ENCODE measurements at regions not wholly inside any gene's neighbourhood (a gene's known extent, or its start where the extent isn't known, plus 50 kb on each side); places are given as distances from the start of the nearest gene placed in this dataset.
A peak's percentile ranks its signal among the peaks of the same experiment; 100 is the strongest.

DNA sequence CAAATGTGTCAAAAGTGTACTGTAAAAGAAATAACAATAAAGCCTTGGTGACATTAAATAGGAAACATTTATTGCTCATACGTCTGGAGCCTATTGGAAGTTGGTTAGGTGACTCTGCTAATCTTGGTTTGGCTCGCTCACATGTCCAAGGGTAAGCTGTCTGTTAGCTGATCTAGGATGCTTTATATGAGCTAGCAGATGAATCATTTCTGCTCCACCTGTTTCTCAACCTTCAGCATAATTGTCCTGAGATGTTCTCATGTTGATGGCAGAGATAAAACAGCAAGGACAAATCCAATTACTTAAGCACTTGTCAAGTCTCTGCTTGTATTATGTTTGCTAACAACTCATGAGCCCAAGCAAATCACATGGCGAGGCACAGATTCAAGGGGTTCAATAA, 56.0 kb upstream of the CD53 start:
- DNase-seq, result no peak

DNA sequence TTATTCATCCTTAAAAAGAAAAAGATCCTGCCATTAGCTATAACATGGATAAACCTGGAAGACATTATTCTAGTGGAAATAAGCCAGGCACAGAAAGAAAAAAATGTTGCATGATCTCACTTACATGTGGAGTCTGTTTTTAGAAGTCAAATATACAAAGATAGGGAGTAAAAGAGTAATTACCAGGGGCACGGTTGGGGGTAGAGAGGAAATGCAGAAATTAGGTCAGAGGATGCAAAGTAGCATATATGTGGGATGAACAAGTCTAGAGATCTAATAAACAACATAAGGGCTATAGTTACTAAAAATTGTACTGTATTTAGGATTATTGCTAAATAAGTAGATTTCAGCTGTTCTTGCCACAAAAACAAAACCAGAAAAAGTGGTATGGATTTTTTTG, 61.4 kb upstream of the CD53 start:
- no peak for DNase-seq

DNA sequence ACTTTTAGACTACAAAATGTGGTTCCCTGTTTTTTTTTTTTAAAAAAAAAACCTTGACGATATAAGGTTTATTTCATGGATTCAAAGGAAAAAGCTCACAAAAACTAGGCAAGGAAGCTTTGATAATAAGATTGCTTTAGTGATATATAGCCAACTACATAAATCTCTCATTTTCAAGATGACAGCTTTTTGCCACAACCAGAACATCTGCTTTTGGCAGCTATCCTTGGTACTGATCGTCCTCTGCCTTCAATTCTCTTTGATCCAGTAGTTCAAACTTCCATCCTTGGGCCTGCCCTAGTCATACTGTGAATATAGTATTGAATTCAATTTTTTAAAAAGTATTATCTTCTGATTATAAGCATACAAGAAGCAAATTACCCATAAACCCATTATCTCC, 72.9 kb upstream of the CD53 start:
- no peak for DNase-seq

DNA sequence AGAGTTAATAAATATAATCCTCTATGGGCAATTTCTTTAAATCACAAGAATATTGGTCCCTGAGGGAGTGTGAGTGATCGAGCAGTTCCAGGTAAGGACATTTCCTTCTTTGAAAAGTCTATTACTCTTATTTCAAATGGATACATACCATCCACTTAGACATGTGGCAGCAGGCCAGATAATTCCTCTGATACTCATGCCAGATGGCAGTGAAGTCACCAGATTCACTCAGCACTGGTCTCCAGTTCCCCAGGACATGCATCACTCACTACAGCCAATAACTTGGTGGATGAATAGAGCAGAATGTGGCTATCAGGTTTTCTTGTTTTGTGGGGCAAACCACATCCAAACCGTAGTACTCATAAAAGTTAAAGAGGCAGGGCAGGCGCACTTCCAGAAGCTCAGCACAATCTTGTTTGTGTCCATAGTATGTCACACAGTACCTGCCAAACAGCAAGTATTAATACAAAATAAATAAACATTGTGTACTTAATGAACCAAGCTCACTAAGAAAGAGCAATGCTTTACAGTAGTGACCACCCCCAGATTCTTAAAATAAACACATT, 74.2 kb upstream of the CD53 start:
- peak; percentile 32 to 43 for DNase-seq

DNA sequence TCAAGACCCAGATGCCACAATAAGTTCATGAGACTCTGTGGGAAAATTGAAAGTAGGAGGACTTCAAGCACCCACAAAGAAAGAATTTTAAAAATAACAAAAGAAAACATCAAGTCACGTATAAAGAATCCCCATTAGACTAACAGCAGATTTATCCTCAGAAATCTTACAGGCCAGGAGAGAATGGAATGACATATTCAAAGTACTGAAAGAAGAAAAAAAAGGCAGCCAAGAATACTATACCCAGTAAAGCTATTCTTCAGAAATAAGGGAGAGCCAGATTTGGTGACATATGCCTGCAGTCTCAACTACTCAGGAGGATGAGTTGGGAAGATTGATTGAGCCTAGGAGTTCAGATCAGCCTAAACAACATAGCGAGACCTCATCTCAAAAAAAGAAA, 84.3 kb upstream of the CD53 start:
- no peak for DNase-seq

DNA sequence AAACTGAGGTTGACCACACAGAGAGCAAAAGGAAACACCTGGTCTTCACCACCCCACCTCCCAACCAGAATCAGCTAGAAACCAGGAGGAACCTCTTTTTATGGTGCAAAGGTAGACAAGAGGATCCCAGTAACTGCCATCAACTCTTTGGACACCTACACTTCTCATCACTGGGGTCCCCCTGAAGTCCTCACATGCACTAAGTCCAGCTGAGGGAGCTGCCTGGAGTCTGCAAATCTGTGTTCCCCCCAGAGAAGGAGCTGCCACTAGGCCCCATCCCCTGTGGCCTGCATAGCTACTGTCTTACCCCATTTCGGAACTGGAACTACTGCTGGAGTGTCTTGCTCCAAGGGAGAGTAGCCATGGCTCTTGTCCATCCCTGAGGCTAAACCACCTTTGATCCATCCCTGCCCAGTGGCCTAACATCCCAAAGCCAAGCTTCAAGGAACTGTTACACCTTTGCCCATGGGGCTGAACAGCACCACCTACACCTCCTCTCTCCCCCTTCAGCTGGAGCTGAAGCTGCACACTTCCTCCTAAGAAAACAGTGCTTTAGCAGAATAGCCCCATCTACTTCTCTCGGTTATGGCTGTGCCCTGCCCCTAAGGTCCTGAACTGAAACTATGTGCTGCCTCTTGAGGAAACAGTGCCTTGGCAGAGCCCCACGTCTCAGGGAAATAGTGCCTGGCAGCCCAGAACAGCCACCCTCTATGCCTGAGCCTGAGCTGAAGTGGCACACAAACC, 85.4 kb upstream of the CD53 start:
- no peak for DNase-seq

DNA sequence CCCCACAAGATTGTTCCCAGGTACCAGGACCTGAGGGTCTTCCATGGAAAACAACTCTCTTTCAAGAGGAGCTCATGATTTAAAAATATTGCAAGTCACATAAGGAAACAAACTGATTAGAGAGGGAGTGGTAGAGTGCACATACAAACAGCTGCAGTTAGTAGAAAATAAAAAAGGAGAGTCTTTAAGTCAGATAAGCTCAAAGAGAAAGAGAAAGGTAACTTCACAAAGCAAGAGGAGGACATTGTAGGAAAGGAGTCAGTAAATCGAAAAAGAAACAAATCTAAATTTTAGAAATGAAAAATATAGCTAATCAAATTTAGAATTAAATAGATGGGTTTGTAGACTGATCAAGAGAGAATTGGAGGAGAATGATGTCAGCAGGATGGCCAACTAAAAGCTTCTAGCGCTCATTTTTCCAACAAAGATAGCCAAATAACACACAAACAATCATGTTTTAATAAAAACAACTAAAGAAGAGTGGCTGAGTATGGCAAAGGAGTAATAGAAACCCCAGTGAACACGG, 86.1 kb upstream of the CD53 start:
- no peak for DNase-seq

DNA sequence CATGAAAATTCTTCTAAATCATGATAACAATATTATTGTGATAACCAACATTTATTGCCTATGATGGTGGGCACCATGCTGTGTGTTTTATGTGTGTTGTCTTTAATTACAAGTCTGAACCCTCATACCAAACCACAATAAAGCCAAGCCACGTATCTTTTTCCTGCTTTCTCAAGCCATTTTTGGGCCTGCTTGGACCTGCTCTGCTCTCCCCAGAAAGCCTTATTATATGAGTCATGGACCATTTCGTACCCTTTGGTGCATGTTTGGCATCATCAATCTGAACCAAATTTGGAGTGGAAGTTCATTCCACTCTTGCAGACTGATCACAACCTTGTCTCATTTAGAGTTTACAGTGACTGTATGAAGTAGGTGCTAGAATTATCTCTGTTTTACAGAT, 87.3 kb upstream of the CD53 start:
- DNase-seq, result no peak

DNA sequence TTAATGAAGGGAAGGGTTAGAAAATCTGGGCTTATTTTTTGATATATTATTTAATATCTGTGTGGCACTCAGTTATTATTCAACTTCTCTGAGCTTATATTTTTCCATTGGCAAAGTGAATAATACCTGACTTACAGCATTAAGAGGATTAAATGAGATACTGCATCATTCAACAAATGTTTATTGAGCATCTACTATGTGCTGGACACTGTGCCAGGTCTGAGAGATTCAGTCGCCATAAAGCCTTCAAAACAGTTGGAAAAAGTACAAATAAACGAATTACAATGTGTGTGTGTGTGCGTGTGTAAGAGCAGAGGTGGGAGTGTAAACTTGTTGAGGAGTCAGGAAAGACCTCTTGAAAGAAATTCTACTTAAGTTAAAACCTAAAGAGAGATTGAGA, 87.9 kb upstream of the CD53 start:
- no peak for DNase-seq

DNA sequence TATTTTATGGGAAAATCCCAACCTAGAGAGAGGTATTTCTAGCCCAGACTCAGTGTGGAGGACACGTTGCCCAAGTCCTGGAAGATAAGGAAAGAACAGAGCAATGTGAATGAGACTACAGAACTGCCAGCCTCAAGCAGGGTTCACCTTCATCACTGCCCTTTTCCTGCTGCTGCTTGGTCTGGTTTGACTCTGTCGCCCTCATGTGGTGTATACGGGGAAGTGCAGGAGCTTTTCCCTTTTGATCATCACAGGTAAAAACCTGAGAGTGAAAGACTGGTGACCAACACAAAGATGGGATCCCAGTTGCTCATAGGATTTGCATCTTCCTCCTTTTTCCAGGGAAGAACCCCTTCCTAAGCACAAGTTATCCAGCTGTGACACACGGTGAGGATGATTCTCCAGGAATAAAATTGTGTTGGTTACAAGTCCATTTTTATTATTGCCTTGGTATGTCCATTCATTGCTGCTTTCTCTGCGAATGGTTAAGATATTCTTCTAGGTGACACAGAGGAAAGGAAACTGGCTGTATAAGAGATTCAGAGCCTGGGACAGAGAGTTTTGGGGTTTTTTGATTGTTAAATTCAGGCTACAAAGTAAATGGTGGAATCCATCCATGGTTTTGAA, 89.5 kb upstream of the CD53 start:
- DNase-seq, result peak; percentile 45 to 58

DNA sequence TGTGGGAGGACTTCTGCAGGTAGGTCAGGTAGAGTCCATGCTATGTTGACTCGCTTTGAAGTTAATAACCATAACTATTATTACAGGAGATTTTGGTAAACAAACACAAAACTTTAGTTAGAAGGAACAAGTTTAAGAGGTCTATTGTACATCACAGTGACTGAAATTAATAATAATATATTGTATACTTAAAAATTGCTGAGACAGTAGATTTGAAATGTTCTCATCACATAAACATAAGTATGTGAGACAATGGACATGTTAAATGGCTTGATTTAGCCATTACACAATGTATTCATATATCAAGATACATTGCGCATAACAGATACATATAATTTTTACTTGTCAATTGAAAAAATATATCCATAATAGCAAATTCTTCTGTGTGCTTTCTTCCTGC, 91.4 kb upstream of the CD53 start:
- no peak for DNase-seq

DNA sequence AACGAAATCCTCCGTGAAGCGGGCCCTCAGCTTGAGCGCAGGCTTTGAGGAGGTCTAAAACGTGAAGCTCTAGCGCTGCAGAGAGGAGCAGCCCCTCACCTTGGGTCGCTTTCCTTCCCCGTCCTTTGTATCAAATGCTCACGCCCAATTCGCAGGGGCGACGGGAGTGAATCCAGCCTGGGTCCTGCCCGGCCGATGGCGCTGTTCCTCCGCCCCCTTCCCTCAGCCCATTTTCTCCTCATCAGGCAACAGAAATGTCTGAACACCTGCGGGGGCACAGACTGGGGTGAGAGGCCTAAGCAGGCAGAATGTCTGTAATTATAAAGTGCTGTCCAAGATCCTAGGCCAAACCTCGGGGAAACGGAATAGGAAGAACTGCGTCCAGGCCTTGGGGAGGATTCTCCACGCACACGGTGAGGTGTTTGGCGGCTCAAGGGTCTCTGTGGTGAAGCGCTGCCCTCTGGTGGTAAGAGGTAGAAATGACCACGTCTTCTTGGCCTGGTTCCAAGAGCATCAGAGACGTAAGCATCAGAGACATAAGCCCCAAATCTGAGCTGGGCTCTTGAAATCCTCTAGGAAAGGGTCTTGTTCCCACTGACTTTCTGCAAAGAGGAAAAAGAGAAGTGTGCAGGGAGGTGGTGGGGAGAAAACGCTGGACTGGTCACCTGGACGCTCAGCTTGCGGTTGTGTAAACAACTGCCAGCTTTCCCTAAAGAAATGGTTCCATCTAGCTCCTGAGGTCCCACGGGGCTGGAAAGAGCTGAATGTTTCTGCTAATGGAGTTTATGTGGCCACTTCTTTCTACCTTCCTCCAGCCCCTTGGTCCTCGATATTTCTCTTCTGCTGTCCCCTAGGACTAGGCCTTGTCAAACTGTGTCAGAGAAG, 92.1 kb upstream of the CD53 start:
- peak; percentile 49 to 54 for DNase-seq

DNA sequence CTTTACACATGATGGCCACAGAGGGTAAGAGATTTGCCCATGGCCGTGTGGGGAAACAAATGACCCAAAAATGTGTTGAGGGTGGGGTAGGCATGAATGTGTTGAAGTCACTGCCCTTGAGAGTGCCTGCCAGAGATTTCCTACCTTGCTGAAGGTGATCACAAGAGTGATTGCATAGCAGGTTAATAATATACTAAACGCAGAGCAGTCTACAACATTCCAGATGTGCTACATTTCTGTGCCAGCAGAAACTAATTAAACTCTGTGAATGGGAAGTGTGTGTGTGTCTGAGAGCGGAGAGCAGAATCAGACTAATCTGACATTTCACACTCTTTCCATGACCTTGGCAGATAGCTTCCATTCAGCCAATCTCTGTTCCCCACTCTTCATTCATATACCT, 93.3 kb upstream of the CD53 start:
- DNase-seq, result no peak

DNA sequence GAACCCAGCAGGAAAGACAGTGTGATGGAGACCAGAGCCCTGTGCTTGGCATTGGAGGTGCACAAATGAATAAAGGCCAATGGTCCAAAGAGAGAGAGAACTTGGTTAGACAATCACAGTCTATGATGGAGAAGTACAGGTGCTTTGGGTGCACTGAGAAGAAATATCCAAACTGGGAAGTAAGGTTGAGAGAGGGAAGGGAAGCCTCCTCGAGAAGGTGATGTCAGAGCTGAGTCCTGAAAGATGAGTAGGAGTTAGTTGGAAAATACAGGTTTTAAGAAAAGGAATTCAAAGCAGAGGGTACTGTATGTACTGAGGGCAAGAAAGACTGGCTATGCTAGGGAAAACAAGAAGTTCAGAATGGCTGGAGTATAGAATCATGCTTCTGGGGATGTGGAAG, 94.1 kb upstream of the CD53 start:
- DNase-seq, result no peak

DNA sequence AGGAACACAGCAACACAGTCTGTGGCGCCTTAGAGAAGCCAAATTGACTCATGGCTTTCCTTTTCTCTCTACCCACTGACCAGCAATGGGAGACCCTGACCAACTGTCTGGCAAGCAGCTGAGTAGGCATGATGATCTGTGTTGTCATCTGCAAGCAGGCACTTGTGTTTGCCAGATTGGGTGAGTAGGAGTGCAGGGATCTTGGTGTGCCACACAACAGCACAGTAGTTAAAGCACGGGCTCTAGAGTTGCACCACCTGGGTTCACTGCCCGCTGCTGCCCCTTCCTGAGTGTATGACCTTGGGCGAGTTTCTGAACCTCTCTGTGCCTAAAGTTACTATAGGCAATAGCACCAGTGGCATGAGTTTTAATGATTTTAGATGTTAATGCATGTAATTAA, 95.7 kb upstream of the CD53 start:
- no peak for DNase-seq

DNA sequence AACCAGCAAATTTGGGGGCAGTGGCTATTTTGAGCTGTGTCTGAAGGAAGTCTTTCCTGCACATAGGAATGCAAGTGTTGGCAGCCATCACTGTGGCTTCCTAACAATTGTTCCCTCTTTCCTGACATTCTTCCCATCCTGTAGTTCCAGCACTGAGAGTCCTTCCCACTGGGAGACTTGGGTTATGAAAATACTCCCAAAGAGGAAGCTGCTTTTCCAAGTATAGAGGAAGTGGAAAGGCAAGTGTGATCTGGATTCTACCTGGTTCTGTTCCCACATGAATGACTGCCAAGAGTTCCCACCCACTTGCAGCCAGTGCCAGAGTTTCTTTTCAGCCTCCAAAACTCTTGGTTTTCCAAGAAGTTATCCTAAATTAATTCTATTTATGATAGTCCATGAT, 98.5 kb upstream of the CD53 start:
- DNase-seq, result no peak

DNA sequence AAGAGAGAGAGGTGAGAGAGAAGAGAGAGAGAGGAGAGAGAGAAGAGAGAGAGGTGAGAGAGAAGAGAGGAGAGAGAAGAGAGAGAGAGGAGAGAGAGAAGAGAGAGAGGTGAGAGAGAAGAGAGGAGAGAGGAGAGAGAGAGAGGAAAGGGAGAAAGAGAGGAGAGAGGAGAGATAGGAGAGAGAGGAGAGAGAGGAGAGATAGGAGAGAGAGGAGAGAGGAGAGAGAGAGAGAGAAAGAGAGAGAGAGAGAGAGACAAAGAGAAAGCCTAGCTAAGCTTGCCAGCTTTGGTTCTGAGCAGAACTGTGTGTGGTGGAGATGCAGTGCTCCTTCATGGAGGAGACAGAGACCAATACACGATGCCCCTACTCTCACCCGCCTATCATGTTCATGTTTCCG, 99.1 kb upstream of the KCNA3 start:
- DNase-seq, result no peak

DNA sequence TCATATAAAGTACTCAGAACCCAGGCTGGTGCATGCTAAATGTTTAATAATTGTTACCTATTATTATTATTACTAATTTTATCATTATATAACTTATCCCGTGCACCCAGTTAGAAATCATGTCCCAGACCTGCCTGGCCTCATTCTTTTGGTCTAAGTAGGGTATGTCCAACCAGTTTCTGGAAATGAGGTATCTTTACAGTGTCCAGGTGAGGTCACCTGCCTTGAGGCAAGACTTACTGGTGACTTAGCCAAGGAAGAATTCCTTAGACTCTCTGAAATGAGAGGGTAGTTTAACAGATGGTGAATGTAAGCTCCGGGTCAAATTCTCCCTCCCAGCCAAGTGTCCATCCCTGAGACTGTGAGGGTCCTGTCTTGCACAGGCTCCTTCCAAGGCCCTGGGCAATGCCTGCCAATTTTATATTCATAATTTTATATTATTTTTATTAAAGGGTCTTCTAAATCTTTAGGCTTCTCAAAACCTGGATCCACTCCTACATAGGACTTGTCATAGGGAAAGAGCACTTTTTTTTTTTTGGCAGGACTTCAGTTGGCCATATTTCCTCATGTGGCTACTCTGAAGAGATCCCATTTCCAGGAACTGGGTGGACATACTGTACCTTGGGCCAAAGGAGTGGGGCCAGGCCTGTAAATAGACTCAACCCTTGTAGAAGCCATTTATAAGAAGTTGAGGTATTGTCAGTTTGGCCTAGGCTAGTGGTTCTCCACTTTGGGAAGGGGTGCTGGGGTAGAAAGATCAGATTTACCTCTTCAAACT, 96.7 kb upstream of the KCNA3 start:
- DNase-seq, result no peak

DNA sequence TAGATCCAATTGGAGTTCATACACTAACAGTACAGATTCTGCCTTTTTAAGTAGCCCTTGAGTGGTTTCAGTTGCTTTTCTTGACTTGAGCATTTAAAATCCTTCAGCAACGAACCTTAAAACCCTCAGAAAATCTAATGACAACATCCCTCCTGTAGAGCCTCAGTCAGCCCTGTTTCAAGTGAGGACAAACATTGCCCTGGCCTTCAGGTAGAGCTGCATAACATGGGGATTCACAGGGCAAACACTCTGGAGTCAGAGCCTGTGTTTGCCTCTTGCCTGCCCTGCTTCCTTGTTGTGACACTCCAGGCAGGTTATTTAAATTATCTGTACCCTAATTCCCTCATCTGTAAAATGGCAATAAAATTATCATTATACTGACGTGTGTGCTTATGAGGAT, 96.1 kb upstream of the KCNA3 start:
- no peak for DNase-seq

DNA sequence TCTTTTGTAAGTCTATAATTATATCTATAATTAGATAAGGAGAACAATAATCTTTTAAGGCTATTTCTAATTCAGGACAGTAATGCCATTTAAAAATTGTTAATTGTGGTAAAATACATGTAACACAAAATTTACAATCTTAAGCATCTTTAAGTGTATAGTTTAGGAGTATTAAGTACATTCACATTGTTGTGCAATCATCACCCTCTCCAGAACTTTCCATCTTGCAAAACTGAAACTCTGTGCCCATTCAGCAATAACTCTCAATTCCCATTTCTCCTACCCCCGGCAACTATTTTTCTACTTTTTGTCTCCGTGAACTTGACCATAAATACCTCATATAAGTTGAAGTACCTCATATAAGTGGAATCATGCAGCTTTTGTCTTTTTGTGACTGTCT, 93.9 kb upstream of the KCNA3 start:
- DNase-seq, result no peak

DNA sequence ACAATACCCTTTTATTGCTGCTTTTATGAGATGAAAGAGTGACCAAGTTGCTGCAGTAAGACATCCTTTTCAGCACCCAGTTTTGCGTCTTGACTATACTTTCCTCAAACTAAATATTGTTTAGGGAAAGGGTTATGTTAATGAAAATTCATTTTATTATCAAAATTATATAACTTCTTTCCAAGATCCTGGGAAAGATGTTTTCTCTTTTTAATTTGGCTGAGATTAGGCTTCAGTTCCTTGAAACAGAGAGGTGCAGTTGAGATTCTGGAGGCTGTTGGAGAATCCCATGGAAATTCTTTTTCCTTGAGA, 91.6 kb upstream of the KCNA3 start:
- DNase-seq, result no peak

DNA sequence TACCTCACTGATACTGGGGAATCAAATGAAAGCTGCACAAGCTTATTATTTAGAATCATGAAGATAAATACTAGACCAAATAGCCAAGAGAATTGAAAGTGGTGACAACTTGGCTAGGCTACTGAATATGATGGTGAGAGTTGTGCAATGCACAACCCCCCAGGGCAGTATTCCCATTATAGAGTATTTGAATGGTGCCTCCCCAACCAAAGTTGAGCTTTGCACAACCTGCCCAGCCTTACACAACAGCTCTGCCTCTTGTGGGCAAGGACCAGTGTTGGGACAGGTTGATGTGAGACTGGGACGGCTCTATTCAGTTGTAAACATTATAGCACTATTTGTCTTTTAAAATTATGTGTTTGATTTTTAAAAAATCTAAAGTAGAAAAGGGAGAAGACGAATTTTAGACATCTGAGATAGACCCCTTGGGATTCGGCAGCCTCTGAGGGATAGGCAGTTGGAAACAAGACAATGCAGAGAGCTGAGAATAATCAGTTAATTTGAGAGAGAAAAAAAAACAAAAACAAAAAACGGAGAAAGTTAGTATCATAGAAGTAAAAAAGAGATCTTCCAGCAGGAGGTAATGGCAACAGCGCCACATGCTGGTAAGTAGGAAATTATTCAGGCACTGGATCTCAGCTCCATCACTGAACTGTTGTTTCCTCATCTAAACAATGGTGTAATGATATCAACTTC, 91.0 kb upstream of the KCNA3 start:
- DNase-seq, result peak; percentile 2

All from SHP77 (cell line).